K562 (cell line): ENCODE measurements at regions not wholly inside any gene's neighbourhood (a gene's known extent, or its start where the extent isn't known, plus 50 kb on each side); places are given as distances from the start of the nearest gene placed in this dataset.

Source experiments
- ATAC-seq: fragments of 200-7000 bp; cut with Tn5 transposase; 3 replicates; pipeline ENCODE4 v1.9.1; 2020; ENCODE audit warnings: moderate library complexity
- BruUV-seq: library from RNA; stranded (reverse); fragments of 400-500 nt; replicated peaks from 2 replicates; lab custom pipeline; 2021; lab: Mats Ljungman, UMichigan
- CTCF ChIA-PET: fragments of 300-600 bp; formaldehyde crosslinking; extraction: SDS; loops from one replicate; lab custom pipeline; 2021; ENCODE audit warnings: low intra/inter-chr PET ratio; lab: Yijun Ruan, JAX
- POLR2A ChIA-PET: fragments of 300-600, 350-650 bp; sonication (Branson Sonifier 250); formaldehyde crosslinking; extraction: SDS; loops from one replicate; lab custom pipeline; 2021; ENCODE audit warnings: antibody characterized with exemption, inconsistent platforms; lab: Yijun Ruan, JAX
- DNase-seq, 4 experiments: peaks; one replicate each; pipeline versions ENCODE4 v3.0.0 to v3.0.0-alpha.2; 2011 to 2018; ENCODE audit warnings: low spot score in 3 of 4, mixed read lengths in 3 of 4; ENCODE audit errors: extremely low read depth in 1 of 4
- FAIRE-seq: peaks from 2 replicates; lab custom pipeline; 2011; peaks lifted over from hg19 to GRCh38; lab: Jason Lieb, UNC
- H2AFZ ChIP-seq: 2 replicates; pipeline ENCODE4 v1.6.0; 2011; ENCODE audit warnings: low read depth, low read length, control low read depth, inconsistent platforms
- H3K27ac ChIP-seq: fragments of 200-600 bp; 3 replicates; pipeline ENCODE4 v1.8.0; 2011; ENCODE audit warnings: low read depth, mild to moderate bottlenecking, control low read depth, inconsistent platforms, low read length, moderate library complexity, mixed read lengths; ENCODE audit errors: extremely low read depth
- H3K27me3 ChIP-seq, 2 experiments: fragments of 300-600 bp in 1 of 2; 2 replicates in 1 of 2; 3 replicates in 1 of 2; pipeline versions ENCODE4 v1.6.0 to v1.8.0; 2011; ENCODE audit warnings: inconsistent platforms in 2 of 2, low read length in 2 of 2, mild to moderate bottlenecking in 1 of 2, mixed read lengths in 1 of 2, moderate library complexity in 1 of 2; ENCODE audit not compliant: control insufficient read depth in 2 of 2, insufficient read depth in 2 of 2
- H3K36me3 ChIP-seq: fragments of 300-600 bp; 3 replicates; pipeline ENCODE4 v1.8.0; 2011; ENCODE audit warnings: mild to moderate bottlenecking, low read length, inconsistent platforms; ENCODE audit not compliant: control insufficient read depth, insufficient read depth
- H3K4me1 ChIP-seq, 2 experiments: fragments of 200-600 bp in 1 of 2; replicated peaks in 1 of 2; 2 replicates in 1 of 2; 3 replicates in 1 of 2; pipeline versions ENCODE4 v1.5.1 to v1.8.0; 2011; ENCODE audit warnings: inconsistent platforms in 2 of 2, low read length in 2 of 2, mild to moderate bottlenecking in 1 of 2, mixed read lengths in 1 of 2, moderate library complexity in 1 of 2; ENCODE audit not compliant: control insufficient read depth in 2 of 2, insufficient read depth in 2 of 2
- H3K4me2 ChIP-seq: 2 replicates; pipeline ENCODE4 v1.6.1; 2011; ENCODE audit warnings: low read length, control low read depth, inconsistent platforms, mixed read lengths; ENCODE audit not compliant: insufficient read depth
- H3K4me3 ChIP-seq: fragments of 200-600 bp; sonication (generic), shearing (Covaris generic); 2 replicates; pipeline ENCODE4 v1.5.1; 2016; ENCODE audit warnings: control low read depth, inconsistent platforms
- H3K79me2 ChIP-seq: fragments of 200-600 bp; 3 replicates; pipeline ENCODE4 v1.8.0; 2011; ENCODE audit warnings: low read length, inconsistent platforms; ENCODE audit not compliant: control insufficient read depth, insufficient read depth
- H3K9ac ChIP-seq, 2 experiments: 2 replicates each; pipeline versions ENCODE4 v1.6.0 to v1.6.1; 2011; ENCODE audit warnings: low read depth in 2 of 2, low read length in 2 of 2, control low read depth in 1 of 2, inconsistent platforms in 1 of 2, mild to moderate bottlenecking in 1 of 2, mixed read lengths in 1 of 2; ENCODE audit not compliant: insufficient read depth in 1 of 2
- H3K9me1 ChIP-seq: one replicate; pipeline ENCODE4 v1.6.0; 2011; ENCODE audit warnings: inconsistent platforms, mild to moderate bottlenecking, low read length, moderate library complexity; ENCODE audit not compliant: control insufficient read depth, insufficient read depth
- H3K9me3 ChIP-seq: replicated peaks from 2 replicates; pipeline ENCODE4 v1.5.1; 2011; ENCODE audit warnings: low read depth, low read length, inconsistent platforms; ENCODE audit not compliant: control insufficient read depth, insufficient read depth
- H4K20me1 ChIP-seq: replicated peaks from 2 replicates; pipeline ENCODE4 v1.6.1; 2011; ENCODE audit warnings: low read length, inconsistent platforms, mixed read lengths; ENCODE audit not compliant: control insufficient read depth, insufficient read depth
- ARNT ChIP-seq, 2 experiments: fragments of 450-650 bp; IDR thresholded peaks; 2 replicates each; pipeline ENCODE4 v1.6.1; 2016; ENCODE audit warnings: mild to moderate bottlenecking in 1 of 2
- ATF6 ChIP-seq: sonication (generic); formaldehyde crosslinking; IDR thresholded peaks from 2 replicates; pipeline ENCODE4 v1.4.0; 2020; ENCODE audit warnings: mild to moderate bottlenecking, missing genetic modification reagents
- CAMTA2 ChIP-seq: fragments of 250-450 bp; sonication (Bioruptor Pico); conservative IDR thresholded peaks from 2 replicates; pipeline ENCODE4 v1.5.1; 2022
- COPS2 ChIP-seq: fragments of 450-650 bp; conservative IDR thresholded peaks from 2 replicates; pipeline ENCODE4 v1.6.1; 2016; ENCODE audit warnings: mild to moderate bottlenecking, moderate library complexity
- CXXC5 ChIP-seq: fragments of 250-450 bp; sonication (Bioruptor Pico); IDR thresholded peaks from 2 replicates; pipeline ENCODE4 v1.8.0; 2022; ENCODE audit warnings: inconsistent platforms, mild to moderate bottlenecking, moderate library complexity
- DPF2 ChIP-seq: fragments of 450-650 bp; IDR thresholded peaks from 2 replicates; pipeline ENCODE4 v1.6.1; 2016
- ELK3 ChIP-seq: fragments of 450-650 bp; formaldehyde crosslinking; IDR thresholded peaks from 2 replicates; pipeline ENCODE4 v1.4.0; 2020; ENCODE audit warnings: mild to moderate bottlenecking
- FOXK1 ChIP-seq: sonication (generic); formaldehyde crosslinking; IDR thresholded peaks from 2 replicates; pipeline ENCODE4 v1.8.0; 2022; ENCODE audit warnings: missing genetic modification reagents, mild to moderate bottlenecking, borderline replicate concordance
- GATAD2B ChIP-seq: fragments of 450-650 bp; IDR thresholded peaks from 2 replicates; pipeline ENCODE4 v1.6.1; 2017; ENCODE audit warnings: mild to moderate bottlenecking, borderline replicate concordance
- HNRNPL ChIP-seq: fragments of 200-400 bp; formaldehyde crosslinking; IDR thresholded peaks from 2 replicates; pipeline ENCODE4 v1.6.1; 2017; ENCODE audit warnings: low read depth, mild to moderate bottlenecking, low read length
- NCOA2 ChIP-seq, 2 experiments: fragments of 450-650 bp; IDR thresholded peaks; 2 replicates each; pipeline ENCODE4 v1.6.1; 2018; ENCODE audit warnings: mild to moderate bottlenecking in 2 of 2, moderate library complexity in 1 of 2; ENCODE audit not compliant: partially characterized antibody in 2 of 2
- NFXL1 ChIP-seq: fragments of 450-650 bp; formaldehyde crosslinking; IDR thresholded peaks from 2 replicates; pipeline ENCODE4 v1.4.0; 2021; ENCODE audit warnings: mild to moderate bottlenecking
- ZNF316 ChIP-seq: fragments of 450-650 bp; IDR thresholded peaks from 2 replicates; pipeline ENCODE4 v1.6.1; 2016
- ZNF354B ChIP-seq: fragments of 250-450 bp; sonication (Bioruptor Pico); IDR thresholded peaks from 2 replicates; pipeline ENCODE4 v1.4.0; 2020
- ZNF395 ChIP-seq: fragments of 200-800 bp; sonication (Bioruptor generic); IDR thresholded peaks from 2 replicates; pipeline ENCODE4 v1.6.1; 2017; ENCODE audit warnings: missing genetic modification characterization, missing compliant biosample characterization
- in situ Hi-C: fragments of 300-500 bp; cut with MboI; formaldehyde crosslinking; loops from 4 replicates; pipeline ENCODE4 v1.15.0; 2018; ENCODE audit warnings: inconsistent platforms, mixed read lengths
- intact Hi-C: fragments of 100-400 bp; cut with micrococcal nuclease; formaldehyde crosslinking; loops from 2 replicates; pipeline ENCODE4 v1.14.2; 2022
- TF ChIP-seq, protein P1 (sequence below): fragments of 450-650 bp; formaldehyde crosslinking; IDR thresholded peaks from 2 replicates; pipeline ENCODE4 v1.4.0; 2020; ENCODE audit warnings: mild to moderate bottlenecking, moderate library complexity
- TF ChIP-seq, protein P2 (sequence below), 2 experiments: fragments of 450-650 bp; conservative IDR thresholded peaks; 2 replicates each; pipeline ENCODE4 v1.6.1; 2017; ENCODE audit warnings: mild to moderate bottlenecking in 2 of 2, moderate library complexity in 2 of 2

- TF ChIP-seq ZNF395 (CRISPR knock-in tag) (no peak), ELK3 (CRISPR knock-in tag) (no peak), ZNF354B (no peak), DPF2 (no peak), HNRNPL (no peak)
Measured at GRCh38 chr2:52345676-52346075, 1313.7 kb upstream of the NRXN1 start (continued).

- no peaks in the 10 kb centered on the region for H3K9me3 ChIP-seq
- H3K36me3 ChIP-seq = no peaks in the 10 kb centered on the region
- H3K27ac ChIP-seq = no peak overlapping the region
- H3K9ac ChIP-seq = no peak overlapping the region
- H3K4me1 ChIP-seq = no peaks in the 10 kb centered on the region
- BruUV-seq = no TSS peak
- H2AFZ ChIP-seq = no peak overlapping the region
- intact Hi-C loops (no loop called here), in situ Hi-C loops (no loop called here)
- H3K79me2 ChIP-seq = no peaks in the 10 kb centered on the region
- H3K9me1 ChIP-seq = no peaks in the 10 kb centered on the region
- no peak overlapping the region for H3K4me3 ChIP-seq
- POLR2A ChIA-PET = no interaction called here
- ATAC-seq = no peak
- FAIRE-seq = no peak
- CTCF ChIA-PET = no interaction called here
- no peaks in the 10 kb centered on the region for H3K27me3 ChIP-seq
- DNase-seq = no peak
- no peak overlapping the region for H3K4me2 ChIP-seq
- H4K20me1 ChIP-seq = no peaks in the 10 kb centered on the region
- no peak for TF ChIP-seq GATAD2B
- TF ChIP-seq, protein P1, sequence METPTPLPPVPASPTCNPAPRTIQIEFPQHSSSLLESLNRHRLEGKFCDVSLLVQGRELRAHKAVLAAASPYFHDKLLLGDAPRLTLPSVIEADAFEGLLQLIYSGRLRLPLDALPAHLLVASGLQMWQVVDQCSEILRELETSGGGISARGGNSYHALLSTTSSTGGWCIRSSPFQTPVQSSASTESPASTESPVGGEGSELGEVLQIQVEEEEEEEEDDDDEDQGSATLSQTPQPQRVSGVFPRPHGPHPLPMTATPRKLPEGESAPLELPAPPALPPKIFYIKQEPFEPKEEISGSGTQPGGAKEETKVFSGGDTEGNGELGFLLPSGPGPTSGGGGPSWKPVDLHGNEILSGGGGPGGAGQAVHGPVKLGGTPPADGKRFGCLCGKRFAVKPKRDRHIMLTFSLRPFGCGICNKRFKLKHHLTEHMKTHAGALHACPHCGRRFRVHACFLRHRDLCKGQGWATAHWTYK (CRISPR knock-in tag) = no peak
- TF ChIP-seq CAMTA2 (CRISPR knock-in tag) = no peak
- no peak for TF ChIP-seq ARNT (IDR thresholded peaks at IDR 0.05)
- no peak for TF ChIP-seq NCOA2 (IDR thresholded peaks at IDR 0.05; ENCODE audit: partially characterized antibody in 2 of 2)
- no peak for TF ChIP-seq FOXK1 (CRISPR knock-in tag)
- TF ChIP-seq ZNF316 = no peak
- TF ChIP-seq CXXC5 (CRISPR knock-in tag) = no peak
- TF ChIP-seq NFXL1 = no peak
- no peak for TF ChIP-seq COPS2
- TF ChIP-seq ATF6 = no peak
- TF ChIP-seq, protein P2, sequence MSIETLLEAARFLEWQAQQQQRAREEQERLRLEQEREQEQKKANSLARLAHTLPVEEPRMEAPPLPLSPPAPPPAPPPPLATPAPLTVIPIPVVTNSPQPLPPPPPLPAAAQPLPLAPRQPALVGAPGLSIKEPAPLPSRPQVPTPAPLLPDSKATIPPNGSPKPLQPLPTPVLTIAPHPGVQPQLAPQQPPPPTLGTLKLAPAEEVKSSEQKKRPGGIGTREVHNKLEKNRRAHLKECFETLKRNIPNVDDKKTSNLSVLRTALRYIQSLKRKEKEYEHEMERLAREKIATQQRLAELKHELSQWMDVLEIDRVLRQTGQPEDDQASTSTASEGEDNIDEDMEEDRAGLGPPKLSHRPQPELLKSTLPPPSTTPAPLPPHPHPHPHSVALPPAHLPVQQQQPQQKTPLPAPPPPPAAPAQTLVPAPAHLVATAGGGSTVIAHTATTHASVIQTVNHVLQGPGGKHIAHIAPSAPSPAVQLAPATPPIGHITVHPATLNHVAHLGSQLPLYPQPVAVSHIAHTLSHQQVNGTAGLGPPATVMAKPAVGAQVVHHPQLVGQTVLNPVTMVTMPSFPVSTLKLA (conservative IDR thresholded peaks at IDR 0.05) = no peak
Measured at GRCh38 chr2:52345082-52345481, 1313.2 kb upstream of the NRXN1 start.
